ENCODE measurements at regions not wholly inside any gene's neighbourhood (a gene's known extent, or its start where the extent isn't known, plus 50 kb on each side); places are given as distances from the start of the nearest gene placed in this dataset.
"Not testable (repeated sequence)": the region's sequence is repeated elsewhere in the genome, so short reads cannot be mapped to it uniquely, and the experiment has no call there.

DNA sequence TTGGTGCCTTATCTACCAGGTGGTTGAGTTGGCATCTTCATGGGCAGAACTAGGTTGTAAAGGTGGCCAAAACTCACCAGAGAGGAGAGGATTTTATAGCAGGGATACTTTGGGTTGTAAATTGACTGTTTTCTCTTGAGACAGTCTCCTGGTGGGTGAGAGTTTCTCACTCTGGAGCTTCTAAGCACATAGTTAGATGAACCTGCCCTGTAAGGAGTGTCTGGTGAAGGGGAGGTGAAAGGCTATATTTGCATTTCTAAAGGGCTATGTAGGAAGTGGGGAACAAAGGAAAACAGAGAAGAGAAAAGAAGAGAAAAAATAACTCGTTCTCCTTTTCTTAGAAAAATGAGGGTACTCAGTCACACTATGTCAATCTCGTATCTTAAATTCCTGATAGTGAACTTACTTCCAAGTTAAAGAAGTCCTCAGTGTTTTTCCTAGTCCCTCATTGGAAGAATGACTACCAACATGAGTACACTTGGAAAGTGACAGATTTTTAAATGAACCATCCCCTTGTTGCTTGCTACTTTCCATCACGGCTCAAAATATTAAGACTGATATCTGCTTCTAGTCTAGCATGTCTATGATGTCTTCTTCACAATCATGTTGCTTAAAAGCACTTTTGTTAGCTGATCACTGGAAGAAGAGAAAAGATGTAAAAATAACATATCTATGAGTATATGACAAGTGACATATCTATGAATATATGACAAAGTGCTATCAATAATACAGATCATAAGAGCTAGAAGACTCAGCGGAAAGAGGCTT is 113.8 kb upstream of the P2RY1 start:
- DNase-seq = no peak

DNA sequence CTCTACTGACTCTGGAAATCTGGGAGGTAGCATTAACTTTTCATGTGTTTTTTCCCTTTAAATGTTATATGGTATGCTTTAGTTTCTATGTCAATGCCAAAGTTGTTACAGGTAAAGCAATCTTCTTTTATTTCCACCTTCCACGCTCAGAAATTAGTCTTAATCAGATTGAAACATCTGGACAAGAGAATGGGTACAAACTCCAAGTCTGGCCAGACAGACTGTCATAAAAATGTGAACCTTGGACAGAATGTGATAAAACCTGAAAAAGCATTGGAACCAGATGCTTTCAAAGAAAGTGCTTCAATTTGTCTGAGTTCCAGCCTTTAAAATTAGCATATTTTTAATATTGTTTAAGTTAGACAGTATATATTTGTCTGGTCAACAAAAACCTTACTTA is 110.7 kb upstream of the P2RY1 start:
- DNase-seq = no peak

DNA sequence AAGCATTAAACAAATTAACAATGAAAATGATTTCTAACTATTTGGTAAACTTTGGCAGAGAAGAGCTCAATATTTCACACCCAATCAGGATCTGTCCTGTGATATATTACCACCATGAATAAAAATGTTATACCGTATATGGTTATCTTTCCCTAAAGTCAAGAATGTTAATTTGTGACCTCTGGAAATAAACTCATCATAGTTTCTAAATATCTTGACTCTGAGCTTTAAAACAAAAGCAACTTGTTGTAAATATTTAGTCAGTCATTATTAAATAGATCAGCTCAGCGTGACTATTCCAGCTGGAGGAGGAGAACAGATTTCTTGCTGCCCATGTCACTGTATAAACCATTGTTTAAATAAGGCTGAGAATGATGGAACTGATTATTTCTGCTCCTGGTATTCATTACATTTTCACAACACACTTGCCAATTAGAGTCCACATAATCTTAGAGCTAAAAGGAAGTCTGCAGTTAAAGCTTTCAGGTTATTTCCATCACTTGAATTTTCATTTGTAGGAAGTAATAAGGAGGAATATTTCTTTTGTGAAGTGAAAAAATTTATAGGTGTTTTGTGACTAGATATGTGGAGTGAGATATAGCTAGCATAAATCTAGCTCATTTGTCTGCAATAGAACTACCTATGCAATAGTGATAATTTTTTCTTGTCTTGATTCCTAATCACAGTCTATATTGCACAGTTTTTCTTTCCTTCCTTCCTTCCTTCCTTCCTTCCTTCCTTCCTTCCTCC is 106.5 kb upstream of the P2RY1 start:
- no peak for DNase-seq

DNA sequence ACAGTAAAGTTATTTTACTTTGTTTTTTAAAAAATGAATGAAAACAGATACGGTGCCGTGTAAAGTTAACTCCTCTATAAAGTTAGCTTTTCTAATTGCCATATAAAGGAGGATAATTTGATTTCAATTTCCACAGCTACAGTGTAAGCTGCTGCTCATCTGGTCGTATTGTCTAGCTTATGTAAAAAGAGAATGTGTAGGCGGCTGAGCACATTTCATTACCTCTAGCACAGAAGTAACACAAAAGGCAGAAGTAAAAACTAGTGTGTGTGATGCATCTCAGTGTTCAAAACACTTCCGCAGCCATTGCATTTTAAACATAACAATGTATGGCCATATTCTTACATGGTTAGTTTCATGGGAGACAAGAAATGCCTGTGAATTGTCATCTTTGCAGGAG is 105.0 kb upstream of the P2RY1 start:
- DNase-seq = no peak

DNA sequence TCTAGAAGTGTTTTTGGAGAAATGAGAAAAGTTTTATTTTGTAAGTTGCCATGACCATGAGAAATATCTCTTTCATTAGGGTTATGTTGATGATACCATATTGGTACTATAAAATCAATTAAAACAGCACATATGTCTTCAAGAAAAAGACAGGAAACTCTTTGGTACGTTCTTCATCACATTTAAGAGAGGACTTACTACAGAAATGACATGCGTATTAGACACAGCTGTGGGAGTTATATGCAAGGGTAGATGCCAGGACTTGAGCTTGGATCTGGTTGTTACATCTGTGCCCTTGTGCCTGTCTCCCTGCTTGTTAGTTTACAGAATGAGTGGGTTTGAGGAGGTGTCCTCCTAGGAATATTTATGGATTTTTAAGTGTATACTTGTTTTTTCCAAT is 103.4 kb upstream of the P2RY1 start:
- no peak for DNase-seq

DNA sequence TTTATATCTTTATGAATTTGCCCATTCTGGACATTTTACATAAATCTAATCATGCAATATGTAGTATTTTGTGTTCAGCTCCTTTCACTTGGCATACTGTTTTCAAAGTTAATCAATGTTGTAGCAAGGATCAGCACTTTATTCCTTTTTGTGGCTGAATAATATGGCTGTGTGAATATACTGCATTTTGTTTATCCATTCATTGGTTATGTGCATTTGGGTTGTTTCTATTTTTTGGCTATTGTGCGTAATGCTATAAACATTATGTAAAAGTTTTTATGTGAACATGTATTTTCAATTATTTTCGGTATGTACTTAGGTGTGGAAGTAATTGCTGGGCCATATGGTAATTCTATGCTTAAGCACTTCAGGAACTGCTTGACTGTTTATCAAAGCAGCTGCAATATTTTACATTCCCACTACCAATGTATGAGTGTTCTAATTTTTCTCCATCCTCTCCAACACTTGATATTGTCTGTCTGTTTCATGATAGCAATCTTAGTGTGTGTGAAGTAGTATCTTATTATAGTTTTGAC is 101.3 kb upstream of the P2RY1 start:
- no peak for DNase-seq

DNA sequence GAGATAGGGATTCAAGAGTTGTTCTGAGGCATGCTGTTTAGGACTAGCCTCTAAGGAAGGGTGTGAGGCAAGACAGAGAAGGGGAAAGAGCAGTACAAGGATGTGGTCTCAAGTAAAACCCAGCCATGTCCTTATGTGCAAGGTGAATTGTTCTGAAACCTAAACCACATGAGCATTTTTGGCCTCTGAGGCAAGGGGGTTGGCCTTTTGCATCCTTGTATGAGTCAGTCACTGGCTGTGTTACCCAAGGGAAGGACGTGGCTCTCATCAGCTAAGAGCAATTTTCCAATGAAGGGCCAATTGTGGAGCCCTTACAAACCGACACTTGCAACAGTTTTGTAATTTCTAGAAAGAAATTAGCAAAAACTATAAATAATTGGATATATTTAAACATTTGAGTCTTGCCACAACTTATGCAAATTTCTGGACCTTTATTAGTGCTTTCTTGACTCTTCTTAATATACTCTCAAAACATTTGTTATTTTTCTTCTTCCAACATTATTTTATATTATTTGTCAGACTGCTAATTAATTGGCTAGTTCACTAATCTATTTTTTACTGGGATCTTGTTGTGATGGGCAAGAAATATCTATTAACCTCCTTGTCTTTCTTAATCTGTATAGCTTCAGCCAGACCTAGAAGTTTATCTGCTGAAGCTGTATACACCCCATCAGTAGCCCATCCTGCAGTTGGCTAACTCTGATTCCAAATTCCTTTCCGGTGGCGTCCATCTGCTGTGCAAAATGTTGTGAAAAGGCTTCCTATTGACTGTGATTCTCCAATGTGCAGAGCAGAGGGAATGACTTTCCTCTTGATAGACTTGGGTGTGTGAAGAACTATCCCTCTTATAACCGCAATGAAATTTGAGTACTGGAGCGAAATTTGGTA is 97.7 kb upstream of the P2RY1 start:
- DNase-seq = no peak

DNA sequence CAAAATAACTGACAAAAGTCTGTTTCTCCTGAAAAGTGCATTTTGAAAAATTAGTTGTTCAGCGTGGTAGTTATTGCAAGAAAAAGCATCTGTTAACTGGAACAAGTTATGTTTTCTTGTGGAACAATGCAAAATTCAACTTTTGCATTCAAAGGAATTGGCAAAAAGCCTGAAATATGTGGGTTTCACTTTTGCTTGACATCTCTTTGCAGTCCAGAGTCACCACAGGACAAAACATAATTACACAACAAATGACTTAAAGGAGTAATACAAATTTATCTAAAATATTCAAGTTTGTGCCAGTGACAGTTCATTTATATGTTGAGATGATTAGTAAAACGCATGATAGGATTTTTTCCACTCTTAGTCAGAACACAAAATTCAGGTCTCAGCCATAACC is 96.3 kb upstream of the P2RY1 start:
- no peak for DNase-seq

DNA sequence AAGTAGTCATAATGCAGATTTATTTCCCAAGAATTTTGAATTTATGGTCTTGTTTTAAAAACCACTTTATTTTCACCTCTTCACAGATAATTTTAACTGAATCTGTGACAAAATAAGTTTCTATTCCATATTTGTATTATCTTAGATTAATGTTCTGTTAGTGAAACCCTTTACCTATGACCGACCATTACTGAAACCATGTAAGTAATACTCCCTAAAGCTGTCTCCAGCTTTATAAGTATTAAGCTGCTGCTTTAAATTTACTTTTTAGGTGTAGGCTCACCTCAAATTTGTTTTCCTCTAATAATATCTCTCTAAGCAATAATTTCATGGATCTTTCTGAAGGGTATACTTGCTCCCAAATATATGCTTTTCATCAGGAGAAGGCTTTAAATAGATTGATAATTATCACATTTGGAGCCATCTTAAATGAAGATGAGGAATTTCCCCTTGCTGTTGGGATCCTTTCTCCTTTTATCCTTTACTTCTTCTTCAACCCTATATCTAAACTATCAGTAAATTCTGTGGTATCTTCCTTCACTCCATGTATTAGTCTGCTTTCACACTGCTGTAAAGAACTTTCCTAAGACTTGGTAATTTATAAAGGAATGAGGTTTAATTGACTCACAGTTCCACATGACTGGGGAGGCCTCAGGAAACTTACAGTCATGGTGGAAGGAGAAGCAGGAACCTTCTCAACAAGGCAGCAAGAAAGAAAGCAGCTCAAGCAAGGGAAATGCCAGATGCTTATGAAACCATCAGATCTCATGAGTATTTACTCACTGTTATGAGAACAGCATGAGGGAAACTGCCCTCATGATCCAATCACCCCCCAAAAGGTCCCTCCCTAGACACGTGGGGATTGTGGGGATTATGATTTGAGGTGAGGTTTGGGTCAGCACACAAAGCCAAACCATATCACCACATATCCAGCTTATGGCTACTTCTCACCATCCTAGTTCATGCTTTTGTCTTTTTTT is 92.3 kb upstream of the P2RY1 start:
- DNase-seq = no peak

DNA sequence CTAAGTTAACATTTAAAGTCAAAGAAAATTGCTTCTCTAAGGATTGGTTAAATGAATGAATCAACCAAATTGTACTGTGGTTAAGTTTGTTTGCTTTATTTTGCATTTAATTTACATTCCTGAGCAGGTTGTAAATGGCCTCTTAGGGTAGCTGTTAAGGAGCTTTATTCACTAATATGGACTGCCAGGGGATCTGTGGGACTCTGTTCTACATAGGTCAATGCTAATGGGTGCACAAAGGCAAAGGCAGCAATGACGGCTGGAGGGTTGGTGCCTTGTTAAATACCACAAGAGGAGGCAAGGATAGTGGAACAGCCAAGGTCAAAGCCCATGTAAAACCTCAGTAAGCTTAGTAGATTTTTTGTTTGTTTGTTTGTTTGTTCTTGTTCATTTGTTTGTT is 89.3 kb upstream of the P2RY1 start:
- no peak for DNase-seq

DNA sequence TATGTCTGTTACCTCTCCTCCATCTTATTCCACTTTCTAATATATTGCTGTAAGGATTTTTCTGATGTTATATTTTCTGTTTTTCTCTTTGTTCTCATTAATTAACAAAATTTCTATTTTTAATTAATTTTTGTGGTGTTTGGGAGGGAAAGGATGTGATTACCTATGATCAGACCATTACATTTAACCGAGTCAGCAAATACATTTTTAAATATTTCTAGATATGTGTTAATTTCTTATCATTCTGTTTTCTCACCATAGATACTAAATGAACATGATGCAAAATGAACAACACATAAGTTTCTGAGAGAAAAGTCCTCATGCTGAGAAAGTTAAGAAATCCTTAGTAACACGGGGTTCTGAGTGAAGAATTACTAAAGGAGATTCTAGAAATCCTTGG is 80.6 kb upstream of the P2RY1 start:
- no peak for DNase-seq

DNA sequence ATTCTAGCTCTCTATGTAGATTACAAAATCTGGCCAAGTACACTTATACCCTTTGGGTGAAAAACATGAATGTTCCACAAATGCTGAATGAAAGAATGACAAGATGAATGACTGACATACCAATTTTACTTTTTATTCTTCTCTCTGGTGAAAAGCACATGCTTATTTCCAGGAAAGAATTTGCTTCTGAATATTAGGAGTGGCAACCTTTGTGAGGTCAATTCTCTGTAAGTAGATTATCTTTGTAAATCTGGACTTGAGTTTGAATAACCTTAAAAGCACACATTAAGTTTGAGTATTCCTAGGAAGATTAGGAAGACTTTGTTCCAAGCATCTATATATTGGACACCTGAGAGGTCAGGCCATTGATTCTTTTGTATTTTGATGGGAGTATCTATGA is 78.1 kb upstream of the P2RY1 start:
- DNase-seq = no peak

DNA sequence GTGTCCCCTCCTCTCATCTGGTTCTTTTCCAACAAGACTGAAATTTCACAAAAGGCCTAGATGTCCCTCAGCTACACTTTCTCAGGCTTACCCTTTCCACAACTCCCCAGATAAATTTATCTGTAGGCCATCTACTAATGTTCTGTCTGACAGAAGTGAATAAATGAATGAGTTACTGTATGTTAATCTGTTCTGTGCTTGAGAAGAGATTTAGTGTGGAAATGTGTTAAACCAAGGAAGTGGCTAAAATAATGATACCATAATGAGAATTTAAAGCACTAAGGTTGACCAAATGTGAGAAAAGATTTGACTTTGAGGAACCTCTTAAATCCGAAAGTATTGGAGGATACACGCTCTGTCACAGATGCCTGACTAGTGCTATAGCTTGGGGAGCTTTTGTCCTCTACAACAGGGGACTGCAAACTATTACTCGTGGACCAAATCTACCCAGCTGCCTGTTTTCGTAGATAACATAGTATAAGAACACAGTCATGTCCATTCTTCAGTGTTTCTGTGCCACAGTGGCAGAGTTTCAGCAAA is 74.8 kb upstream of the P2RY1 start:
- no peak for DNase-seq

DNA sequence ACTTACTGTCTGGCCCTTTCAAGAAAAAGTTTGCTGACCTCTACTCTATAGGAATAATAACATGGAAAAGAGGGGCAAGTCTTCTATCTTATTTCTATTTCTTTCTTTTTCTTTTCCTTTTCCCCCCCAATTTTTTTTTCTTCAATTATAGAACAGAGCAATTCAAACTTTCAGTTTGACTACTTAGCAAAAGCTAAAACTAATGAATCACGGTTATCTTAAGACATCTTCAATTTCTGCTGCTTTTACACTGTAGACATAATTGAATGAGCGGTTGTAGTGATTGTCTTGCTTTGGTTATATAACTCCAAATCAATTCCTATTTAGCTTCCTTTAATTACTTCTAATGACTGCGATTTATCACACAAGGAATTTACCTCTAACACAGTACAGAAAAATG is 74.3 kb upstream of the P2RY1 start:
- no peak for DNase-seq

DNA sequence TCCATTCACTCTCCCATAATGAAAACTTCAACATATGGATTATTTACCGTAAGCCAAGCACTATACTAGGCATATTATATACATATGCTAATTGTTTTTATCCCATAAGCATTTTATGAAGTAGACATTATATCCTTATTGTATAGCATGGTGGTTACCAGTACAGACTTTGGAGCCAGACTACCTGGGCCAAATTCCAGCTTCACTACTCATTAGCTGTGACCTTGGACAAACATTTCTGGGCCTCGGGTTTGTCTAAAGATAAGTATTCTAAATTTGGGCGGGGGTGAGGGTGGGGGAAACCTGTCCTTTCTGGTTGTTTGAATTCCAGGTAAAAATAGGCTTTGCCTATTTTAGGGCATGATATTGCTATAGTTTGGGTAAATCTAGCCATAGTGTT is 66.5 kb upstream of the P2RY1 start:
- no peak for DNase-seq

DNA sequence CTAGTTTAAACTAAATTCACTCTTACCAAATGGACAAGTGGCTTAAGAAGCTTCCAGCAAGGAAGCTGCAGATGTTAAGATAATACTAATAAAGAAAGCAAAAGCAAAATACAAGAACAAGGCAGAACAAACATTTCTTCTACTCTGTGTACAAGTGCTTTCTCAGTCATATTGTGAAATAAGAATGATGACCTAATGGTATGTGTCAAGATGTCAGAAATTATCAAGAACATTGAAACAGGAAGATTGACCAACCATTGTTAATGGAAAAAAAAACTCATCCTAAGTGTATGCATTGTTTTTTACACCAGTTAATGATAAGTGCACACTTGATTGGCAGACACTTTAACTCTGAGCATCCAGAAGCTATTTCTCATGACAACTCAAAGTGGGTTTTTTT is 65.4 kb upstream of the P2RY1 start:
- no peak for DNase-seq

DNA sequence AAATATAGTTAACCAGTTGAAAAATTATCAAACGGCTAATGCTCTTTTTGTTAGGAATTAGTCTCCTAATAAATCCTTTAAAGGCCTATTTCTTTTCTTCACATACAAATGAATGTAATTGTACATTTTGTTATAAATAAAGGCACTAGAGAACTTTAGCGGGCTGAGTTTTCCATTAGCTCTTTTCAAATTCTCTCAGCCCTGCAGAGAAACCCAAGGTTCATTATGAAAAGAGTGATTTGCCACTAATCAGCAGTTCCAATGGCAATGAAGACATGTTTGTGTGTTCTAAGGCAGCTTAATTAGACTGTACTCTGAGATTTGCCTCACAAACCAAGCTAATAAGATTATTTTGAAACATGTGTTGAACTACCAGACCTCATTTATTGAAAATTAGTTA is 64.6 kb upstream of the P2RY1 start:
- DNase-seq = no peak

DNA sequence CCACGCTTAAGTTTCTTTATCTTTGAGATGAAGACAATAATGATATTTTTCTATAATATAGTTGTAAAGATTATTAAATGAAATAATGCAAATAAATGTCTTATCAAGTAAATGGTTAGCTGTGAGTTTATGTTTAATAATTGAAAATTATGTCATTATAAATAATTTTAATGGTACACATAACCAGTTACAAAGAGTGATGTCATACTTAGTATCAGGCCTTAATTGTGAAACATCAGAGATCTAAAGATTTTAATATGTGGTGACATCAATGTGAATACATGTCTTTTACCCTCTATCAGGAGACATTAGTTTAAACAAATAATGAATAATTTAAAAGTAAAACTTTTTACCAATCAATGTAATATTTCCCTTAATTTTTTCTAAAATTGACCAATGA is 63.8 kb upstream of the P2RY1 start:
- DNase-seq = no peak

DNA sequence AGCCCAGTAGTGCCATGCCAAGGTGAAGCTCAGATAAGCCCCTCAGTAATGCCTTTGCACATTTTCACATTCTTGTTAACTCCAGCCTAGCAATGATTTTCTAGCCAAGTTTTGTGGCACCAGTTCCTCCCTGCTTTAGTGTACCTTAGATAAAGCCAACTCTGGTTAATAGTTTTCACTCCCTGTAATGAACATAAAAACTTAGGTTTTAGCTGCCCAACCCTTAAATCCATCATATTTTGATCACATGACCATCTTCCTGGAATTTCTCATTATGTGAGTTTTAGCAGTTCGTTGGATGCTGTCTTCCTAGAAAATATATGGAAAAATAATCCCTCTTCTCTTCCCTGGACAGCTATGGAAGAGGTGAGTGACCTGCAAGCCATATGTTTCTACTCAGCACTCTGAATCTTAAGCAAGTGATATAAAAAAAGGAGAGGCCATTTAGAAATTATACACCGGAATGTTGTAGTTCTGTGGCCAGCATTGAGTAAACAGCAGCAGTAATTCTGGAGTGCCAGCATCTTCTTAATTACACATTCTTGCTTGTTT is 62.2 kb upstream of the P2RY1 start:
- DNase-seq = no peak

DNA sequence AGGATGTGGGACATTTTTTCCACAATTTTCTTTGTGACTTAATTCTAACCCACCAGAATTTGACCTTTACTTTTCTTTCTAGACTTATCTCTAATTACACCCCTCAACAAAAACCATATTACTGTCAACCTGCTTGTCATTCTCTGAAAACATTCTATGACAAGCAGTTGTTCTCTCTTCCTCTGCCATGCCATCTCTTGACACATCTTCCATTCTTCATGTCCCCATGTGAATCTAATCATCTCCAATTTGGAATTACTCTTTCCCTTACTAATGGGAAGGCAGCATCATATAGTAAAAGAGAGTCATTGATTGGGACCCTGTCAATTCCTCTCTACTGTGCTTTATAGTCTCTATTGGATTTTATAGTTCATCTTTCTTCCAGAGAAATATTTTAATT is 61.3 kb upstream of the P2RY1 start:
- DNase-seq = no peak

DNA sequence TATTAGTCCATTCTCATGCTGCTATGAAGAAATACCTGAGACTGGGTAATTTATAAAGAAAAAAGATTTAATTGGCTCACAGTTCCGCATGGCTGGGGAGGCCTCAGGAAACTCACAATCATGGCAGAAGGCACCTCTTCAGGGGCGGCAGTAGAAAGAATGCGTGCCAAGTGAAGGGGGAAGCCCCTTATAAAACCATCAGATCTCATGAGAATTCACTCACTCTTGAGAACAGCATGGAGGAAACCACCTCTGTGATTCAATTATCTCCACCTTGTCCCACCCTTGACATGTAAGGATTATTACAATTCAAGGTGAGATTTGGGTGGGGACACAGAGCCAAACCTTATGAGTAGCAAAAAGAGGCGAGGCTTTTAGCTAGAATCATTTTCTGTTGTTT is 60.7 kb upstream of the P2RY1 start:
- DNase-seq = not testable (repeated sequence)

DNA sequence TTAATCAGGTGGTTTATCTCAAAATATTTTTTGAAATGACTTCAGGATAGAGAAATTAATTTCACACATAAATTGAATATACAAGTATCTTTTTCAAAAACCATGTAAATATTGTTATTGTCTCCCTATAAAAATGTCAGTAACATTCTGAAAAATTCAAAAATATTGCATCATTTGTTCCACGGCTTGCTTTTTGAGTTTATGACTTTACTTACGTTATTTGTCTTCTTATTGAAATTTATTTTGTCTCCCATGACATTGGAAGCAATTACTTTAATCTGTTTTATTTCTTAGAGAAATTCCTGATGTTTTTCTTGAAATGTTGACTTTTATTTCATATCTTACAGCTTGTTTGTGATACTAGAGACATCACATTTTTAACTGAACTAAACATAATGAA is 56.9 kb upstream of the P2RY1 start:
- DNase-seq = no peak
